ENCODE measurements at regions not wholly inside any gene's neighbourhood (a gene's known extent, or its start where the extent isn't known, plus 50 kb on each side); places are given as distances from the start of the nearest gene placed in this dataset.

DNA sequence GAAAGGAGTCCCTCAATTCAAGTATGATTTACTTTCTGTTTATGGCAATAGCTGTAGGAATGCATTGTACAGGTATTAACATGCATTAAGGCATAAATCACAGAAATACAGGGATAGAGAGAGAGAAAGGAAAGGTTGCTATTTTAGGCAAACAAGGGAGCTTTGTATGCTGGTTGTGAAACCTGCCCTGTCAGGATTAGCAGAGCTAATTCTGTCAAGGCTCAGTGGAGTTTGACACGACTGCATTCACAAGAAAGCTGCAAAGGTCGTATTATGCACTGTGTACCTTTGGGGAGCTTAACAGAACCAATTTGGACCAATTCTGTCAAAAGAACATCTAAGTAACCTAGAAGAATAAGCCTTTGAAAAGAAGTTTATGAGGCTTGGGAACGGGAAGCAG, 239.3 kb downstream of the GRIA2 start:
- no peak for DNase-seq

DNA sequence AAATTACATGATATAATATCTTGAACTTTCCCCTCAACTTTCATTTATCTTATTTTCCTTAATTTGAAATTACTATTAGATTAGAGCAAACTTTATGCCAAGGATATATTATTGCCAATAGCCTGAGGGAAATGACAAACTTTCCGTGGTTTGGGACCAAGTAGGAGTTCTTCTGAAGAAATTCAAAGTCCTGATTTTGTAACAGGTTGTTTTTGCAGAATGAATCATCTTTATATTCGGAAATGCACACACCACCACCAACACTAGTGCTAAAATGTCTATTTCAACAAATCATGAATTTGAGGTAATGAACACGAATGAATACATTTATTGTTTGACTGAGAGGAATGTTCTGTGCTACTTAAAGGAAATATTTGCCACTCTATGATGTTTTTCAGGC, 226.7 kb downstream of the GRIA2 start:
- no peak for DNase-seq

DNA sequence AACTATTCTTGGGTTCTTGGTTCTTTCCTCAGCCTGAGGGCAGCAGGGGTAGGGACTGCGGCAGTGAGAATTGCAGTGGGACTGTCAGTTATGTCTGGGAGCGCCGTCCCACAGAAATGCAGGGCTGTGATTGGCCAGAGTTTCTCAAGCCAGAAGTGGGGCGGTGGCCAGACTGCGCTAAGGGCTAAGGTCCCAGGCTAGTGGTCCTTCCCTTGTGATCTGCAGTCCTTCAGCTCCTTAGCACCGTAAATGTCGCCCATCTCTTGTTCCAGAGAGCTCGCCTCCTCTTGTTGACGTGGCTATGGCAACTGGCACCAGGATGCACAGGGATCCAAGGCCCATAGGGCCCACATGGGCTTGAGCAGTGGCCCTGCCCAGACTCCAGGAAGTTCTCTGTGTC, 223.5 kb downstream of the GRIA2 start:
- no peak for DNase-seq

DNA sequence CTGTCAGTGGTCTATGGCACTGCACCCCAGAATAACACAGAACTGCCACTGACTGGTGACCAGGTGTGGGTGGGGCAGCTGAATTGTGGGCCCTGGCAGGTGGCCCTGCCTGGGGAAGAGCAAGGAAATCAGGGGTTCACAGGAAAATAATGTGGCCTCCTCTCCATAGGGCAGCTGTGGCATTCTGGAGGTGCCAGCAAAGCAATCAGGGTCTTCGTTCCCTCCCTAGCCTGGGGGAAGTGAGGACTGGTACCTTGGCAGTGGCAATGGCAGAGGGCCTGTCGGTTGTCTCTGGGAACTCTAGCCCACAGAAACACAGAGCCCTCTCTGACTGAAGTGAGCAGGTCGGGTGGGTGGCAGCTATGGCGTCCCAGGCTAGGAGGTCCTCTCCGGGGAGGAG, 223.0 kb downstream of the GRIA2 start:
- no peak for DNase-seq

DNA sequence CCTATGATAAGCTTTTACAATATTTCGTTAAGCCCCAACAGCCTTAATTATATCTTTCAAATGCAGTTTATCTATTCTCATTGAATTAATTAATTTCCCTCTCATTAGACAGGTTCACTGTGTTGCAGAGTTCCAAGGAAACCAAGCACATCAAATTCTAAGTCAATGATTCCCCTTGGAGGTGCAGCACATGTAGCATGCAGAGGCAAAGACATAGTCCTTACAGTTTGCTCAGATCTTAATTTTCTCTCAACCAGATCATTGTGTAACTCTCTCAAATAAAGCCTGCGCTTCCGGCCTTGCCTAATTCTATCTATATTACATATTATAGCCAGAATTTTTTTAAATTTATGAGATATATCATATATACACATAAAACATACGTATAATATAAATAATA, 205.4 kb downstream of the GRIA2 start:
- no peak for DNase-seq

DNA sequence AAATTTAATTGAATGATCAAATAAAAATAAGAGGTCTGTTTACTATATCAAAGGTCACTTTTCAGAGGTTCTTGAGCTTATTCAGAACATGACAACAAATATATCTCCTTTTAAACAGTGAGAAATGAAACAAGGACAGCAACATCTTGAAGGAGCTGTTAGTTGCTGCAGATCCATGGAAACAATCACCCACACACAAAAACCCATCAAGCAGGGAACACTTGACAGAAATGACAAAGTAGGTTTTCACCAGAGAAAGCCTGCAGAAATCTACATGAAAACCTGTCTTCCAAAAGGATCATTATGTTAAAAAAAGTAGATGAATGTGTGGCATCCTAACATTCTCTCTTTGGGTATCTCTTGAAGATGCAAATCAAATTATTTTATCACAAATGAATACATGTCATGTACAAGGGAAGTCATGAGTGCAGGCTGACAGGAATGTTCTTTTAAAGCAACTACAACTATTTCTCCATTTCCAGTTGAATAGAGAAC, 203.0 kb downstream of the GRIA2 start:
- DNase-seq = no peak

GRCh38 chr4:157421365-157421764, 200.8 kb downstream of the GRIA2 start:
- no peak for DNase-seq

Data from stimulated activated CD4-positive, alpha-beta T cell treated with anti-CD3 and anti-CD28 coated beads, Interleukin-2, amount 100 ng/mL, for 48 hours (primary cell).